Panc1 (cell line): ENCODE measurements at regions not wholly inside any gene's neighbourhood (a gene's known extent, or its start where the extent isn't known, plus 50 kb on each side); places are given as distances from the start of the nearest gene placed in this dataset.

Source experiments
- ATAC-seq: fragments of 200-7000 bp; cut with Tn5 transposase; 2 replicates; pipeline ENCODE4 v1.9.1; 2020; ENCODE audit warnings: mild to moderate bottlenecking, moderate library complexity
- BruUV-seq: library from RNA; stranded (reverse); fragments of 400-500 nt; replicated peaks from 2 replicates; lab custom pipeline; 2021; lab: Mats Ljungman, UMichigan
- CTCF ChIA-PET: fragments of 300-600 bp; sonication (Branson Sonifier 250); formaldehyde crosslinking; loops from one replicate; lab custom pipeline; 2022; ENCODE audit warnings: antibody characterized with exemption; lab: Charles Lee
- POLR2A ChIA-PET: fragments of 300-600 bp; sonication (Branson Sonifier 250); formaldehyde crosslinking; loops from one replicate; lab custom pipeline; 2022; ENCODE audit warnings: antibody characterized with exemption; lab: Charles Lee
- DNase-seq: peaks from one replicate; pipeline ENCODE4 v3.0.0-alpha.2; 2010; ENCODE audit warnings: low read depth, low spot score
- H3K27ac ChIP-seq: 2 replicates; pipeline ENCODE4 v1.5.1; 2011; ENCODE audit warnings: mild to moderate bottlenecking, low read length, inconsistent platforms
- H3K27me3 ChIP-seq: fragments of 200-500 bp; sonication (Bioruptor generic); 2 replicates; pipeline ENCODE4 v1.6.0; 2014; ENCODE audit warnings: low read length, inconsistent platforms; ENCODE audit not compliant: control insufficient read depth, insufficient read depth
- H3K36me3 ChIP-seq: fragments of 200-500 bp; sonication (Bioruptor generic); 2 replicates; pipeline ENCODE4 v1.5.1; 2014; ENCODE audit warnings: inconsistent platforms, mild to moderate bottlenecking, low read length, moderate library complexity; ENCODE audit not compliant: control insufficient read depth, insufficient read depth
- H3K4me1 ChIP-seq: 2 replicates; pipeline ENCODE4 v1.5.1; 2011; ENCODE audit warnings: inconsistent platforms, mild to moderate bottlenecking, low read length, moderate library complexity; ENCODE audit not compliant: control insufficient read depth, insufficient read depth
- H3K4me3 ChIP-seq, 2 experiments: 2 replicates each; pipeline ENCODE4 v1.5.1; 2011 to 2012; ENCODE audit warnings: low read depth in 2 of 2, low read length in 2 of 2, mild to moderate bottlenecking in 2 of 2, inconsistent platforms in 1 of 2, moderate library complexity in 1 of 2
- H3K9me3 ChIP-seq: fragments of 200-500 bp; sonication (Bioruptor generic); 2 replicates; pipeline ENCODE4 v1.5.1; 2014; ENCODE audit warnings: low read depth, mild to moderate bottlenecking, inconsistent platforms, low read length, moderate library complexity; ENCODE audit not compliant: control insufficient read depth, insufficient read depth
- CTCF ChIP-seq: fragments of 450-650 bp; IDR thresholded peaks from 2 replicates; pipeline ENCODE4 v1.5.1; 2017; ENCODE audit warnings: mild to moderate bottlenecking
- POLR2AphosphoS5 ChIP-seq: IDR thresholded peaks from 2 replicates; pipeline ENCODE4 v1.6.1; 2012; ENCODE audit warnings: mild to moderate bottlenecking, low read depth, low read length, moderate library complexity
- REST ChIP-seq, 2 experiments: IDR thresholded peaks; 2 replicates each; pipeline ENCODE4 v1.6.1; 2011 to 2012; ENCODE audit warnings: low read depth in 2 of 2, control low read depth in 1 of 2, low read length in 1 of 2, mild to moderate bottlenecking in 1 of 2, moderate library complexity in 1 of 2; ENCODE audit not compliant: insufficient read depth in 1 of 2
- SIN3A ChIP-seq: IDR thresholded peaks from 2 replicates; pipeline ENCODE4 v1.6.1; 2012; ENCODE audit warnings: low read depth, mild to moderate bottlenecking, low read length, moderate library complexity, borderline replicate concordance; ENCODE audit not compliant: insufficient read depth
- TCF7L2 ChIP-seq: IDR thresholded peaks from 2 replicates; pipeline ENCODE4 v1.6.1; 2011; ENCODE audit warnings: mild to moderate bottlenecking, low read depth, low read length, inconsistent platforms
- in situ Hi-C: cut with HindIII; loops from 2 replicates; pipeline ENCODE4 v1.10.0; 2016; ENCODE audit warnings: low sequenced_read_pairs, low pct_unique_long_range_greater_than_20kb
- intact Hi-C: fragments of 100-400 bp; cut with micrococcal nuclease; formaldehyde crosslinking; loops from one replicate; pipeline ENCODE4 v1.10.0; 2022; ENCODE audit not compliant: unreplicated experiment

GRCh38 chr10:128958834-128959690 is 508.0 kb upstream of the MGMT start:
- ChIA-PET POLR2A (no interaction called here), CTCF (no interaction called here)
- no peaks in the 10 kb centered on the region for H3K36me3 ChIP-seq
- intact Hi-C loops, result no loop called here
- H3K27me3 ChIP-seq, result peaks cover 20% of the 10 kb centered on the region
- no peak overlapping the region for H3K4me3 ChIP-seq
- BruUV-seq, result no TSS peak
- DNase-seq (no peak), ATAC-seq (no peak)
- in situ Hi-C loops, result no loop called here
- no peak overlapping the region for H3K27ac ChIP-seq
- no peaks in the 10 kb centered on the region; the same call in none of the 2 replicates for H3K4me1 ChIP-seq
- TF ChIP-seq POLR2AphosphoS5 (no peak), CTCF (no peak), SIN3A (no peak), TCF7L2 (no peak), REST (IDR thresholded peaks at IDR 0.05; ENCODE audit: insufficient read depth in 1 of 2, low read depth in 2 of 2, low read length in 1 of 2) (no peak)
- no peaks in the 10 kb centered on the region for H3K9me3 ChIP-seq

GRCh38 chr10:128959746-128960145 is 507.3 kb upstream of the MGMT start:
- in situ Hi-C loops (no loop called here), intact Hi-C loops (no loop called here)
- no peak for TF ChIP-seq TCF7L2
- TF ChIP-seq SIN3A, result no peak
- no peak for TF ChIP-seq CTCF
- TF ChIP-seq POLR2AphosphoS5, result no peak
- no peak for TF ChIP-seq REST (IDR thresholded peaks at IDR 0.05; ENCODE audit: insufficient read depth in 1 of 2, low read depth in 2 of 2, low read length in 1 of 2)
- Histone ChIP-seq H3K9me3 (no peaks in the 10 kb centered on the region), H3K4me3 (no peak overlapping the region), H3K27me3 (peaks cover 20% of the 10 kb centered on the region), H3K4me1 (no peaks in the 10 kb centered on the region; the same call in none of the 2 replicates), H3K36me3 (no peaks in the 10 kb centered on the region), H3K27ac (no peak overlapping the region)
- POLR2A ChIA-PET, result no interaction called here
- no TSS peak for BruUV-seq
- no peak for ATAC-seq
- DNase-seq, result no peak
- CTCF ChIA-PET, result no interaction called here
